OCI-LY1 (cell line): ENCODE measurements at regions not wholly inside any gene's neighbourhood (a gene's known extent, or its start where the extent isn't known, plus 50 kb on each side); places are given as distances from the start of the nearest gene placed in this dataset.
"Not testable (repeated sequence)": the region's sequence is repeated elsewhere in the genome, so short reads cannot be mapped to it uniquely, and the experiment has no call there.

ENCODE experiments used
- H2AFZ ChIP-seq: fragments of 200-600 bp; sonication (generic), shearing (Covaris generic); 2 replicates; pipeline ENCODE4 v1.6.0; 2014; ENCODE audit warnings: antibody characterized with exemption, mild to moderate bottlenecking, low read length
- H3F3A ChIP-seq: fragments of 200-600 bp; sonication (generic), shearing (Covaris generic); 2 replicates; pipeline ENCODE4 v1.6.0; 2014; ENCODE audit warnings: mild to moderate bottlenecking, antibody characterized with exemption, low read length, moderate library complexity; ENCODE audit not compliant: insufficient read depth
- H3K27ac ChIP-seq: fragments of 200-600 bp; sonication (generic); 2 replicates; pipeline ENCODE4 v1.5.1; 2014; ENCODE audit warnings: low read length, mixed run types, mild to moderate bottlenecking, low read depth; ENCODE audit not compliant: poor library complexity, severe bottlenecking
- H3K27me3 ChIP-seq: fragments of 200-600 bp; sonication (generic); 2 replicates; pipeline ENCODE4 v1.6.0; 2014; ENCODE audit warnings: antibody characterized with exemption, mild to moderate bottlenecking, low read length, moderate library complexity; ENCODE audit not compliant: insufficient read depth
- H3K36me3 ChIP-seq: fragments of 200-600 bp; sonication (generic); 2 replicates; pipeline ENCODE4 v1.6.1; 2014; ENCODE audit warnings: mild to moderate bottlenecking, antibody characterized with exemption, low read length, moderate library complexity, mixed read lengths; ENCODE audit not compliant: insufficient read depth
- H3K4me1 ChIP-seq: fragments of 200-600 bp; sonication (generic); 2 replicates; pipeline ENCODE4 v1.5.1; 2014; ENCODE audit warnings: mild to moderate bottlenecking, low read length, moderate library complexity; ENCODE audit not compliant: insufficient read depth, severe bottlenecking
- H3K4me2 ChIP-seq: fragments of 200-600 bp; sonication (generic), shearing (Covaris generic); 2 replicates; pipeline ENCODE4 v1.6.1; 2014; ENCODE audit warnings: low read length
- H3K4me3 ChIP-seq: fragments of 200-600 bp; sonication (generic); 2 replicates; pipeline ENCODE4 v1.5.1; 2014; ENCODE audit warnings: low read length, low read depth, mild to moderate bottlenecking, mixed read lengths; ENCODE audit not compliant: poor library complexity, severe bottlenecking
- H3K79me2 ChIP-seq: fragments of 200-600 bp; shearing (Covaris generic); 2 replicates; pipeline ENCODE4 v1.6.1; 2016; ENCODE audit warnings: mixed run types, low read length, mixed read lengths; ENCODE audit not compliant: insufficient read depth
- H3K9ac ChIP-seq: fragments of 200-600 bp; sonication (generic), shearing (Covaris generic); 2 replicates; pipeline ENCODE4 v1.6.1; 2014; ENCODE audit warnings: mild to moderate bottlenecking, low read length, mixed read lengths
- H3K9me2 ChIP-seq: fragments of 200-600 bp; sonication (generic), shearing (Covaris generic); 2 replicates; pipeline ENCODE4 v1.6.1; 2014; ENCODE audit warnings: low read depth, mild to moderate bottlenecking, low read length, mixed read lengths
- H3K9me3 ChIP-seq: fragments of 200-600 bp; shearing (Covaris generic); 2 replicates; pipeline ENCODE4 v1.6.1; 2014; ENCODE audit warnings: low read length, mixed read lengths
- H4K20me1 ChIP-seq: fragments of 200-600 bp; sonication (generic), shearing (Covaris generic); 2 replicates; pipeline ENCODE4 v1.6.0; 2016; ENCODE audit warnings: mild to moderate bottlenecking, low read length; ENCODE audit not compliant: insufficient read depth
- CTCF ChIP-seq: fragments of 200-600 bp; sonication (generic), shearing (Covaris generic); IDR thresholded peaks from 2 replicates; pipeline ENCODE4 v1.5.1; 2017; ENCODE audit warnings: mild to moderate bottlenecking, antibody characterized with exemption, low read length, moderate library complexity, mixed read lengths
- EZH2 ChIP-seq: fragments of 200-600 bp; sonication (generic), shearing (Covaris generic); IDR thresholded peaks from 2 replicates; pipeline ENCODE4 v1.8.0; 2017; ENCODE audit warnings: borderline replicate concordance, mixed run types, mild to moderate bottlenecking, antibody characterized with exemption, low read length, moderate library complexity, mixed read lengths

DNA sequence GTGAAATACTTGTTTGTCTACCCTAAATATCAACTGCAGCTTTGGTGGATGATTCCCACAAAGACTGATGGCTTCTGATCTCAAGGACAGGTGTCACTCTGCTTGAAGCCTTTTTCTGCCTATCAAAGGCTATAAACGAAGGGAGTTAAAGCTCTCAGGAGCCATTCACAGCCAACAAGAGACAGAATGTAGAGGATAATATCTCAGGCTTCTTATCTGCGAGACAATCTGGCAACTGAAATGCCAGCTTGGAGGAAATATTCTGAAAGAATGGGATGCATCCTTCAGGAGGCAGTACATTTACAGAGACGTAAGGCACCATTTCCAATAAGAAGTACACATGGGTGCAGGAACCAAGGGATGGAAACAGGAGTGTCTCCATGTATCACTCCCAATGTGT lies 549.4 kb downstream of the GPAM start:
- H3K27ac ChIP-seq, result no peak overlapping the region
- no peaks in the 10 kb centered on the region for H3F3A ChIP-seq

GRCh38 chr10:111646021-111646420 lies 537.5 kb downstream of the GPAM start:
- Histone ChIP-seq H3K9ac (no peak overlapping the region), H4K20me1 (no peaks in the 10 kb centered on the region), H3K27me3 (no peaks in the 10 kb centered on the region), H3K79me2 (no peaks in the 10 kb centered on the region), H3K4me2 (no peak overlapping the region), H3F3A (no peaks in the 10 kb centered on the region), H3K4me3 (no peak overlapping the region), H3K9me3 (no peaks in the 10 kb centered on the region), H3K9me2 (no peaks in the 10 kb centered on the region), H3K27ac (no peak overlapping the region), H2AFZ (no peak overlapping the region), H3K4me1 (no peaks in the 10 kb centered on the region), H3K36me3 (no peaks in the 10 kb centered on the region)
- TF ChIP-seq CTCF, result no peak

More for the DNA sequence above, 549.4 kb downstream of the GPAM start:
- H3K9ac ChIP-seq, result no peak overlapping the region
- H3K9me3 ChIP-seq, result no peaks in the 10 kb centered on the region
- no peaks in the 10 kb centered on the region for H3K79me2 ChIP-seq
- H3K9me2 ChIP-seq, result no peaks in the 10 kb centered on the region
- TF ChIP-seq CTCF (no peak), EZH2 (no peak)
- H3K4me2 ChIP-seq, result no peak overlapping the region
- no peaks in the 10 kb centered on the region for H3K4me1 ChIP-seq
- no peaks in the 10 kb centered on the region for H3K36me3 ChIP-seq
- H3K27me3 ChIP-seq, result no peaks in the 10 kb centered on the region
- no peak overlapping the region for H3K4me3 ChIP-seq
- no peaks in the 10 kb centered on the region for H4K20me1 ChIP-seq
- no peak overlapping the region for H2AFZ ChIP-seq

- Histone ChIP-seq H3K79me2 (no peaks in the 10 kb centered on the region), H3K9me2 (no peaks in the 10 kb centered on the region), H3K27ac (no peak overlapping the region), H3F3A (no peaks in the 10 kb centered on the region), H3K9me3 (no peaks in the 10 kb centered on the region), H3K4me1 (no peaks in the 10 kb centered on the region), H3K36me3 (no peaks in the 10 kb centered on the region), H3K9ac (no peak overlapping the region), H3K4me2 (no peak overlapping the region), H2AFZ (no peak overlapping the region), H3K4me3 (no peak overlapping the region), H3K27me3 (no peaks in the 10 kb centered on the region), H4K20me1 (no peaks in the 10 kb centered on the region)
- TF ChIP-seq EZH2 (no peak), CTCF (no peak)
Observed at GRCh38 chr10:111648046-111648445, 535.5 kb downstream of the GPAM start.

DNA sequence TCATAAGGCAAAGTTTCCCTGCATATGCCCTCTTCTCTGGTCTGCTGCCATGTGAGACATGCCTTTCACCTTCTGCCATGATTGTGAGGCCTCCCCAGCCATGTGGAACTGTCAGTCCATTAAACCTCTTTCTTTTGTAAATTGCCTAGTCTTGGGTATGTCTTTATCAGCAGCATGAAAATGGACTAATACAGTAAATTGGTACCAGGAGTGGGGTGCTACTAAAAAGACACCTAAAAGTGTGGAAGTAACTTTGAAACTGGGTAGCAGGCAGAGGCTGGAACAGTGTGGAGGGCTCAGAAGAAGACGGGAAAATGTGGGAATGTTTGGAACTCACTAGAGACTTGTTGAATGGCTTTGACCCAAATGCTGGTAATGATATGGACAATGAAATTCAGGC lies 534.5 kb downstream of the GPAM start:
- not testable (repeated sequence) for H4K20me1 ChIP-seq, H3K4me3 ChIP-seq, H3K9me3 ChIP-seq, H3K36me3 ChIP-seq, H3K27ac ChIP-seq, H2AFZ ChIP-seq, H3K4me1 ChIP-seq, H3K79me2 ChIP-seq, H3K4me2 ChIP-seq, H3K9ac ChIP-seq, H3K27me3 ChIP-seq, H3K9me2 ChIP-seq, H3F3A ChIP-seq
